HCT116 (cell line): ENCODE measurements at regions not wholly inside any gene's neighbourhood (a gene's known extent, or its start where the extent isn't known, plus 50 kb on each side); places are given as distances from the start of the nearest gene placed in this dataset.

Source experiments
- ATAC-seq: fragments of 200-7000 bp; cut with Tn5 transposase; 2 replicates; pipeline ENCODE4 v1.9.1; 2020; ENCODE audit warnings: mild to moderate bottlenecking, moderate library complexity
- BruUV-seq: library from RNA; stranded (reverse); fragments of 400-500 nt; replicated peaks from 2 replicates; lab custom pipeline; 2021; lab: Mats Ljungman, UMichigan
- CTCF ChIA-PET: fragments of 300-600 bp; sonication (Branson Sonifier 250); formaldehyde crosslinking; loops from one replicate; lab custom pipeline; 2021; ENCODE audit warnings: antibody characterized with exemption; lab: Charles Lee
- POLR2A ChIA-PET: fragments of 300-600, 350-600 bp; sonication (Branson Sonifier 250); formaldehyde crosslinking; loops from one replicate; lab custom pipeline; 2021; ENCODE audit warnings: antibody characterized with exemption; lab: Charles Lee
- RAD21 ChIA-PET, 2 experiments: fragments of 300-600 bp; sonication (Branson Sonifier 250); formaldehyde crosslinking; loops; one replicate each; lab custom pipeline; 2023; ENCODE audit warnings: low total read pairs in 2 of 2; ENCODE audit not compliant: uncharacterized antibody in 2 of 2, unreplicated experiment in 2 of 2, low non-redundant PET in 1 of 2; lab: Charles Lee
- DNase-seq: peaks from one replicate; pipeline ENCODE4 v3.0.0-alpha.2; 2010; ENCODE audit warnings: low read depth, low spot score
- H2AFZ ChIP-seq: fragments of 200-600 bp; shearing (Covaris generic), sonication (generic); 2 replicates; pipeline ENCODE4 v1.6.1; 2017; ENCODE audit warnings: low read depth, mixed run types, mixed read lengths, antibody characterized with exemption, low read length; ENCODE audit not compliant: poor library complexity, severe bottlenecking
- H3K27ac ChIP-seq: 2 replicates; pipeline ENCODE4 v1.5.1; 2012; ENCODE audit warnings: low read depth, low read length
- H3K27me3 ChIP-seq: fragments of 200-600 bp; sonication (generic); 2 replicates; pipeline ENCODE4 v1.6.1; 2016; ENCODE audit warnings: mixed run types, low read length, mixed read lengths; ENCODE audit not compliant: insufficient read depth
- H3K36me3 ChIP-seq, 2 experiments: fragments of 200-500 bp in 1 of 2; fragments of 200-600 bp in 1 of 2; sonication (Bioruptor generic) in 1 of 2; sonication (generic) in 1 of 2; 2 replicates each; pipeline versions ENCODE4 v1.5.1 to v1.6.1; 2014 to 2016; ENCODE audit warnings: low read length in 2 of 2, inconsistent platforms in 1 of 2, mixed read lengths in 1 of 2, mixed run types in 1 of 2; ENCODE audit not compliant: insufficient read depth in 2 of 2, control insufficient read depth in 1 of 2
- H3K4me1 ChIP-seq, 2 experiments: fragments of 200-600 bp in 1 of 2; sonication (generic) in 1 of 2; 2 replicates each; pipeline versions ENCODE4 v1.5.1 to v1.6.1; 2012 to 2017; ENCODE audit warnings: low read length in 2 of 2, inconsistent platforms in 1 of 2, mild to moderate bottlenecking in 1 of 2, mixed read lengths in 1 of 2, mixed run types in 1 of 2, moderate library complexity in 1 of 2; ENCODE audit not compliant: insufficient read depth in 2 of 2, control insufficient read depth in 1 of 2
- H3K4me2 ChIP-seq: fragments of 200-600 bp; sonication (generic); 2 replicates; pipeline ENCODE4 v1.6.1; 2017; ENCODE audit warnings: mixed run types, low read length, mixed read lengths
- H3K4me3 ChIP-seq, 2 experiments: fragments of 200-600 bp in 1 of 2; sonication (generic) in 1 of 2; replicated peaks in 1 of 2; 2 replicates each; pipeline ENCODE4 v1.5.1; 2011 to 2016; ENCODE audit warnings: low read length in 2 of 2, control low read depth in 1 of 2, low read depth in 1 of 2, mild to moderate bottlenecking in 1 of 2, mixed read lengths in 1 of 2, mixed run types in 1 of 2
- H3K79me2 ChIP-seq: fragments of 200-600 bp; sonication (generic); 2 replicates; pipeline ENCODE4 v1.6.1; 2017; ENCODE audit warnings: mild to moderate bottlenecking, mixed run types, low read length, moderate library complexity, mixed read lengths; ENCODE audit not compliant: insufficient read depth
- H3K9ac ChIP-seq: fragments of 200-600 bp; sonication (generic); 2 replicates; pipeline ENCODE4 v1.6.1; 2016; ENCODE audit warnings: low read length, mixed read lengths
- H3K9me2 ChIP-seq: fragments of 200-600 bp; sonication (generic), shearing (Covaris generic); 2 replicates; pipeline ENCODE4 v1.6.1; 2017; ENCODE audit warnings: mixed run types, mild to moderate bottlenecking, moderate library complexity; ENCODE audit not compliant: insufficient read depth
- H3K9me3 ChIP-seq, 2 experiments: fragments of 200-500 bp in 1 of 2; fragments of 200-600 bp in 1 of 2; sonication (Bioruptor generic) in 1 of 2; sonication (generic) in 1 of 2; 2 replicates each; pipeline ENCODE4 v1.6.1; 2014 to 2017; ENCODE audit warnings: low read length in 2 of 2, mixed read lengths in 2 of 2, inconsistent platforms in 1 of 2, low read depth in 1 of 2, mild to moderate bottlenecking in 1 of 2, mixed run types in 1 of 2, moderate library complexity in 1 of 2; ENCODE audit not compliant: control insufficient read depth in 1 of 2, insufficient read depth in 1 of 2
- H4K20me1 ChIP-seq: fragments of 200-600 bp; sonication (generic), shearing (Covaris generic); 2 replicates; pipeline ENCODE4 v1.6.1; 2017; ENCODE audit warnings: mixed run types, mild to moderate bottlenecking, moderate library complexity; ENCODE audit not compliant: insufficient read depth
- CBX3 ChIP-seq: IDR thresholded peaks from 2 replicates; pipeline ENCODE4 v1.6.1; 2012; ENCODE audit warnings: low read depth
- CEBPB ChIP-seq: IDR thresholded peaks from 2 replicates; pipeline ENCODE4 v1.6.1; 2012; ENCODE audit warnings: low read depth
- EGR1 ChIP-seq: IDR thresholded peaks from 2 replicates; pipeline ENCODE4 v1.6.1; 2012; ENCODE audit warnings: low read depth
- POLR2A ChIP-seq: IDR thresholded peaks from 2 replicates; pipeline ENCODE4 v1.7.0; 2011; ENCODE audit warnings: borderline replicate concordance; ENCODE audit not compliant: insufficient read depth, insufficient read length; ENCODE audit errors: extremely low read depth
- RAD21 ChIP-seq: IDR thresholded peaks from 2 replicates; pipeline ENCODE4 v1.6.1; 2012; ENCODE audit warnings: low read depth, mild to moderate bottlenecking
- SIN3A ChIP-seq: IDR thresholded peaks from 2 replicates; pipeline ENCODE4 v1.6.1; 2012; ENCODE audit warnings: low read depth
- TCF7L2 ChIP-seq: IDR thresholded peaks from 2 replicates; pipeline ENCODE4 v1.7.0; 2011; ENCODE audit warnings: borderline replicate concordance, inconsistent platforms; ENCODE audit not compliant: insufficient read depth, insufficient read length; ENCODE audit errors: extremely low read depth
- YY1 ChIP-seq: IDR thresholded peaks from 2 replicates; pipeline ENCODE4 v1.6.1; 2011; ENCODE audit warnings: low read length, low read depth, moderate library complexity, mild to moderate bottlenecking; ENCODE audit not compliant: insufficient replicate concordance; ENCODE audit errors: extremely low read depth
- intact Hi-C: fragments of 100-400 bp; cut with micrococcal nuclease; formaldehyde crosslinking; loops from 2 replicates; pipeline ENCODE4 v1.10.0; 2022
- TF ChIP-seq, protein P1 (sequence below): IDR thresholded peaks from 2 replicates; pipeline ENCODE4 v1.6.1; 2012
- TF ChIP-seq, protein P2 (sequence below): IDR thresholded peaks from 2 replicates; pipeline ENCODE4 v1.6.1; 2011; ENCODE audit warnings: mild to moderate bottlenecking, low read length, moderate library complexity; ENCODE audit not compliant: insufficient replicate concordance; ENCODE audit errors: extremely low read depth
- TF ChIP-seq, protein P3 (sequence below), 3 experiments: fragments of 200-600 bp in 1 of 3; sonication (generic) in 1 of 3; IDR thresholded peaks in 2 of 3; conservative IDR thresholded peaks in 1 of 3; 2 replicates each; pipeline ENCODE4 v1.5.1; 2012 to 2017; ENCODE audit warnings: low read depth in 2 of 3, low read length in 2 of 3, antibody characterized with exemption in 1 of 3, borderline replicate concordance in 1 of 3, control low read depth in 1 of 3, mild to moderate bottlenecking in 1 of 3, mixed read lengths in 1 of 3, mixed run types in 1 of 3, moderate library complexity in 1 of 3; ENCODE audit not compliant: insufficient read depth in 1 of 3
- TF ChIP-seq, protein P4 (sequence below): IDR thresholded peaks from 2 replicates; pipeline ENCODE4 v1.6.1; 2012

DNA sequence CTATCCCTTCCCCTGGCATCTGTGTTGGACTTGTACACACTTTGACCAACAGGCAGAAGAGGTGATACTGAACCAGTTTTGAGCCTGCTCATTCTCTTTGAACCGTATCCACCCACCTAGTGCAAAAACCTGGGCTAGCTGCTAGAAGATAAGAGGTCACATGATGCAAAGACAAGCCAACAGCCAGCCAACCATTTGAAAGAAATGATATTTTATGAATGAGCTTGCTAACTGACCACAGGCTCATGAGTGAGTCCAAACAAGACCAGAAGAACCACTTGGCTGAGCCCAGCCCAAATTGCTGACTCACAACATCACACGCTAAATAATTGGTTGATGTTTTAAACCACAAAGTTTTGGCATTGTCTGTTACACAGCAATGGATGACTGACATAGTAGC, 74.0 kb upstream of the CTNNB1 start:
- Histone ChIP-seq H3K27ac (no peak overlapping the region), H3K9me3 (no peaks in the 10 kb centered on the region; a peak in 2 of 4 replicates), H3K9ac (no peak overlapping the region), H3K4me3 (no peak overlapping the region), H3K27me3 (no peaks in the 10 kb centered on the region), H3K36me3 (no peaks in the 10 kb centered on the region), H4K20me1 (no peaks in the 10 kb centered on the region), H3K4me1 (no peaks in the 10 kb centered on the region), H3K79me2 (no peaks in the 10 kb centered on the region), H2AFZ (no peak overlapping the region), H3K9me2 (no peaks in the 10 kb centered on the region), H3K4me2 (no peak overlapping the region)
- CTCF ChIA-PET = no interaction called here
- intact Hi-C loops = no loop called here
- BruUV-seq = no TSS peak
- ATAC-seq (no peak), DNase-seq (no peak)
- RAD21 ChIA-PET = no interaction called here
- POLR2A ChIA-PET = no interaction called here
- TF ChIP-seq, protein P1, sequence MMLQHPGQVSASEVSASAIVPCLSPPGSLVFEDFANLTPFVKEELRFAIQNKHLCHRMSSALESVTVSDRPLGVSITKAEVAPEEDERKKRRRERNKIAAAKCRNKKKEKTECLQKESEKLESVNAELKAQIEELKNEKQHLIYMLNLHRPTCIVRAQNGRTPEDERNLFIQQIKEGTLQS = no peak
- TF ChIP-seq, protein P2, sequence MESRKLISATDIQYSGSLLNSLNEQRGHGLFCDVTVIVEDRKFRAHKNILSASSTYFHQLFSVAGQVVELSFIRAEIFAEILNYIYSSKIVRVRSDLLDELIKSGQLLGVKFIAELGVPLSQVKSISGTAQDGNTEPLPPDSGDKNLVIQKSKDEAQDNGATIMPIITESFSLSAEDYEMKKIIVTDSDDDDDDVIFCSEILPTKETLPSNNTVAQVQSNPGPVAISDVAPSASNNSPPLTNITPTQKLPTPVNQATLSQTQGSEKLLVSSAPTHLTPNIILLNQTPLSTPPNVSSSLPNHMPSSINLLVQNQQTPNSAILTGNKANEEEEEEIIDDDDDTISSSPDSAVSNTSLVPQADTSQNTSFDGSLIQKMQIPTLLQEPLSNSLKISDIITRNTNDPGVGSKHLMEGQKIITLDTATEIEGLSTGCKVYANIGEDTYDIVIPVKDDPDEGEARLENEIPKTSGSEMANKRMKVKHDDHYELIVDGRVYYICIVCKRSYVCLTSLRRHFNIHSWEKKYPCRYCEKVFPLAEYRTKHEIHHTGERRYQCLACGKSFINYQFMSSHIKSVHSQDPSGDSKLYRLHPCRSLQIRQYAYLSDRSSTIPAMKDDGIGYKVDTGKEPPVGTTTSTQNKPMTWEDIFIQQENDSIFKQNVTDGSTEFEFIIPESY = no peak
- TF ChIP-seq POLR2A (no peak), CEBPB (no peak), YY1 (no peak), RAD21 (no peak), CBX3 (no peak), SIN3A (no peak), TCF7L2 (no peak), EGR1 (no peak)
- TF ChIP-seq, protein P3, sequence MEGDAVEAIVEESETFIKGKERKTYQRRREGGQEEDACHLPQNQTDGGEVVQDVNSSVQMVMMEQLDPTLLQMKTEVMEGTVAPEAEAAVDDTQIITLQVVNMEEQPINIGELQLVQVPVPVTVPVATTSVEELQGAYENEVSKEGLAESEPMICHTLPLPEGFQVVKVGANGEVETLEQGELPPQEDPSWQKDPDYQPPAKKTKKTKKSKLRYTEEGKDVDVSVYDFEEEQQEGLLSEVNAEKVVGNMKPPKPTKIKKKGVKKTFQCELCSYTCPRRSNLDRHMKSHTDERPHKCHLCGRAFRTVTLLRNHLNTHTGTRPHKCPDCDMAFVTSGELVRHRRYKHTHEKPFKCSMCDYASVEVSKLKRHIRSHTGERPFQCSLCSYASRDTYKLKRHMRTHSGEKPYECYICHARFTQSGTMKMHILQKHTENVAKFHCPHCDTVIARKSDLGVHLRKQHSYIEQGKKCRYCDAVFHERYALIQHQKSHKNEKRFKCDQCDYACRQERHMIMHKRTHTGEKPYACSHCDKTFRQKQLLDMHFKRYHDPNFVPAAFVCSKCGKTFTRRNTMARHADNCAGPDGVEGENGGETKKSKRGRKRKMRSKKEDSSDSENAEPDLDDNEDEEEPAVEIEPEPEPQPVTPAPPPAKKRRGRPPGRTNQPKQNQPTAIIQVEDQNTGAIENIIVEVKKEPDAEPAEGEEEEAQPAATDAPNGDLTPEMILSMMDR (IDR thresholded peaks at IDR 0.05 in 2 of 3, conservative IDR thresholded peaks at IDR 0.05 in 1 of 3; ENCODE audit: borderline replicate concordance in 1 of 3, insufficient read depth in 1 of 3, low read depth in 2 of 3, low read length in 2 of 3) = no peak
- TF ChIP-seq, protein P4, sequence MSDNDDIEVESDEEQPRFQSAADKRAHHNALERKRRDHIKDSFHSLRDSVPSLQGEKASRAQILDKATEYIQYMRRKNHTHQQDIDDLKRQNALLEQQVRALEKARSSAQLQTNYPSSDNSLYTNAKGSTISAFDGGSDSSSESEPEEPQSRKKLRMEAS = no peak
- TF ChIP-seq, all 23 proteins: peak for 0
